ENCODE measurements at regions not wholly inside any gene's neighbourhood (a gene's known extent, or its start where the extent isn't known, plus 50 kb on each side); places are given as distances from the start of the nearest gene placed in this dataset.

DNA sequence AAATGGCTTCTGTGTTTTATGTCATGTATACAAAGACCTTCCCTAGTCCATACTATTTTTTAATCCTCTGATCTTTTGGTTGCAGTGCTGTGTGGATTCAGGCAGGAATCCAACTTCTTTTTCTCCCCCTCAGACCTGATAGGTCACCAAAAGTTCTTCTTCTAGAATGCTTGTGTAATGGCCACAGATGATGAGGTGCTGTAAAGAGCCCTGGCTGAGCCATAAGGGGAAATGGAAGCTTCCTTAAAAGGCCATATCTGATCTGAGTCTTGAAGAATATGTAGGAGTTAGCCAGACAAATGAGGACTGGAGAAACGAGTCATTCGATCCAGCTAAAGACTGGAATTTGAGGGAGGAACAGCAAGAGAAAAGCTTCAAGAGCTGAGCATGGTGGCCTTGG is 353.9 kb downstream of the PCNX1 start:
- H3K9me3 ChIP-seq = peaks cover 0 to 2% (median 0%) of the 10 kb centered on the region in 4 donors
- no peak for ATAC-seq
- H3K4me3 ChIP-seq = no peak overlapping the region
- no peaks in the 10 kb centered on the region for H3K4me1 ChIP-seq
- no peaks in the 10 kb centered on the region for H3K27me3 ChIP-seq
- WGBS (ENCODE audit: insufficient coverage, low coverage, low lambda C conversion rate, missing lambda C conversion rate) = 45% methylated on average over 2 of the region's 2 CpGs
- TF ChIP-seq, protein P1, sequence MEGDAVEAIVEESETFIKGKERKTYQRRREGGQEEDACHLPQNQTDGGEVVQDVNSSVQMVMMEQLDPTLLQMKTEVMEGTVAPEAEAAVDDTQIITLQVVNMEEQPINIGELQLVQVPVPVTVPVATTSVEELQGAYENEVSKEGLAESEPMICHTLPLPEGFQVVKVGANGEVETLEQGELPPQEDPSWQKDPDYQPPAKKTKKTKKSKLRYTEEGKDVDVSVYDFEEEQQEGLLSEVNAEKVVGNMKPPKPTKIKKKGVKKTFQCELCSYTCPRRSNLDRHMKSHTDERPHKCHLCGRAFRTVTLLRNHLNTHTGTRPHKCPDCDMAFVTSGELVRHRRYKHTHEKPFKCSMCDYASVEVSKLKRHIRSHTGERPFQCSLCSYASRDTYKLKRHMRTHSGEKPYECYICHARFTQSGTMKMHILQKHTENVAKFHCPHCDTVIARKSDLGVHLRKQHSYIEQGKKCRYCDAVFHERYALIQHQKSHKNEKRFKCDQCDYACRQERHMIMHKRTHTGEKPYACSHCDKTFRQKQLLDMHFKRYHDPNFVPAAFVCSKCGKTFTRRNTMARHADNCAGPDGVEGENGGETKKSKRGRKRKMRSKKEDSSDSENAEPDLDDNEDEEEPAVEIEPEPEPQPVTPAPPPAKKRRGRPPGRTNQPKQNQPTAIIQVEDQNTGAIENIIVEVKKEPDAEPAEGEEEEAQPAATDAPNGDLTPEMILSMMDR (IDR thresholded peaks at IDR 0.05) = no peak
- TF ChIP-seq POLR2A (IDR thresholded peaks at IDR 0.05) = no peak
- no peak for DNase-seq
- no peak overlapping the region for H3K27ac ChIP-seq
- intact Hi-C loops (cut with DNase I) = no loop called here
- no peaks in the 10 kb centered on the region for H3K36me3 ChIP-seq

DNA sequence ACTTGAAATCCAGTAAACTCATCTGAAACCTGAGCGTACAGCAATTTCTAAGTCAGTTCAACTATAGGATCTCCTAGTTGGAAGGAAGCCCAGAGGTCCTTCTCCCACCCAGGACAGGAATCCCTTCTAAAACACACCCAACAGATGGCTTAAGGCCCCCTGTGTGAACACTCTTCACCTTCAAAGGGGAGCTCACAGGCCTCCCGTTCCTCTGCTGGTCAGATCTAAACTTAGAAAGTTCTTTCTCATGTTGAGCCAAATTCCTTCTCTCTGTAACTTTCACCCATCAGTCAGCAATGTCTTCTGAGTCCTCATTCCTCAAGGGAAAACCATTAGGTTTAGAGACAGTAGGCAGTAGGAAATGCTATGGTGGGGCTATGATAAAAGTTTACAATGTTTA is 355.2 kb downstream of the PCNX1 start:
- intact Hi-C loops (cut with DNase I) = no loop called here
- WGBS (ENCODE audit: insufficient coverage, low coverage, low lambda C conversion rate, missing lambda C conversion rate) = 100% methylated on average over 2 of the region's 2 CpGs
- H3K27me3 ChIP-seq = no peaks in the 10 kb centered on the region
- no peak overlapping the region for H3K27ac ChIP-seq
- TF ChIP-seq, protein P1 (IDR thresholded peaks at IDR 0.05) = no peak
- TF ChIP-seq POLR2A (IDR thresholded peaks at IDR 0.05) = no peak
- peaks cover 0 to 2% (median 0%) of the 10 kb centered on the region in 4 donors for H3K9me3 ChIP-seq
- H3K36me3 ChIP-seq = no peaks in the 10 kb centered on the region
- DNase-seq (no peak), ATAC-seq (no peak)
- H3K4me1 ChIP-seq = peaks cover 0 to 7% (median 0%) of the 10 kb centered on the region in 4 donors
- H3K4me3 ChIP-seq = no peak overlapping the region

DNA sequence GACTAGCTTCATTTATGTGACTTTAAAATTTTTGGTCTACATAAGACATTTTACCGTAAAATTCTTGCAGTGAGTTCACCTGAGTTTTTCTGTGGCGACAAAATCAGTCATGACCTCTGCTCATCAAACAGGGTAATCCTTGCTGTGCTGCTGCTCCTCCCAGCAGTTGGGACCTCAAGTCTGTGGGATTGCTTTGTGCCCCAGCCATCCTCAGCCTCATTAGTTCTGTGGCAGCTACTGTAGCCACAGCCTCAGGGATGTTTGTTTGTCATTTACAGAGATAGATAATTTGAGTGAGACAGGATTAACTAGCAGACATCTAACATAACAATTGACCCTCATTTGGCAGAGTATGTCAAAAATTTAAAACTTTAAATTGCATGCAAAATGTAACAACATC is 357.0 kb downstream of the PCNX1 start:
- no peak overlapping the region for H3K4me3 ChIP-seq
- intact Hi-C loops (cut with DNase I) = no loop called here
- H3K4me1 ChIP-seq = peaks cover 0 to 9% (median 0%) of the 10 kb centered on the region in 4 donors
- peaks cover 0 to 2% (median 0%) of the 10 kb centered on the region in 4 donors for H3K9me3 ChIP-seq
- 85% methylated on average over 2 of the region's 2 CpGs for WGBS (ENCODE audit: insufficient coverage, low coverage, low lambda C conversion rate, missing lambda C conversion rate)
- no peaks in the 10 kb centered on the region for H3K27me3 ChIP-seq
- ATAC-seq = no peak
- no peak overlapping the region for H3K27ac ChIP-seq
- TF ChIP-seq, protein P1 (IDR thresholded peaks at IDR 0.05) = no peak
- TF ChIP-seq POLR2A (IDR thresholded peaks at IDR 0.05) = no peak
- no peaks in the 10 kb centered on the region for H3K36me3 ChIP-seq
- no peak for DNase-seq

DNA sequence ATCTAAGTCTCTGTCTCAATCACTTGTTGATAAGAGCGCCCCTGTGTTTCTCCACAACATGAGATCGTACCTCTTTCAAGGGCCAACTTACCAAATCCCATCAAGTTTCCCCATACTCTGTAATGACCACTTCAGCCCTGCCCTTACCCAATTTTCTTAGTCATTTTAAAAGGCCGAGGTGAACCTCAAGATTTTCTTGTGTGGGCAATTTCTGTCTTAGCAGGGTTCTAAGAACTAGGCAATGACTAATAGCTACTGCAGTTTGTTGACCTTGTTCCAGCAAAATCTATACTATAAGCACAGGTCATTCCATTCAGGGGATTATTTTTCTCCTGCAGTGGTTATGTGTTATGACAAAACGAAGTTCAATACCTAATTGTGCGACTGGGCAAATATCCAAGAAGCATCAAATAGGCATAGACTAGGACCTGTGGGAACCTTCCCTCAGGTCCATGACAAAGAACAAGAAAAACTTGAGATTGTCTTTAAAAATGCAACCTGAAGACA is 359.8 kb downstream of the PCNX1 start:
- H3K4me1 ChIP-seq = peaks cover 0 to 9% (median 0%) of the 10 kb centered on the region in 4 donors
- peak overlapping the region in 1 of 3 donors; percentile 26 for H3K4me3 ChIP-seq
- no peak overlapping the region for H3K27ac ChIP-seq
- intact Hi-C loops (cut with DNase I) = no loop called here
- DNase-seq (no peak), ATAC-seq (peak in 3 of 4 donors; percentile 27 to 67 (median 31))
- TF ChIP-seq, protein P1 (IDR thresholded peaks at IDR 0.05) = no peak
- TF ChIP-seq POLR2A (IDR thresholded peaks at IDR 0.05) = no peak
- no peaks in the 10 kb centered on the region for H3K36me3 ChIP-seq
- no peaks in the 10 kb centered on the region for H3K27me3 ChIP-seq
- WGBS (ENCODE audit: insufficient coverage, low coverage, low lambda C conversion rate, missing lambda C conversion rate) = 61% methylated on average over 5 of the region's 5 CpGs
- H3K9me3 ChIP-seq = peaks cover 0 to 2% (median 0%) of the 10 kb centered on the region in 4 donors

Measured in right lobe of liver (tissue), 6 donors.